Jurkat, Clone E6-1 (cell line): ENCODE measurements at regions not wholly inside any gene's neighbourhood (a gene's known extent, or its start where the extent isn't known, plus 50 kb on each side); places are given as distances from the start of the nearest gene placed in this dataset.
"Not testable (repeated sequence)": the region's sequence is repeated elsewhere in the genome, so short reads cannot be mapped to it uniquely, and the experiment has no call there.

ENCODE experiments used
- DNase-seq: peaks from one replicate; pipeline ENCODE4 v3.0.0-alpha.2; 2011; ENCODE audit warnings: low read depth, low spot score
- H3K4me3 ChIP-seq: 2 replicates; pipeline ENCODE4 v1.5.1; 2011; ENCODE audit warnings: mild to moderate bottlenecking, low read length, control low read depth, moderate library complexity

- no peak for DNase-seq
- H3K4me3 ChIP-seq = no peak overlapping the region
These were observed 184.0 kb downstream of the PRDM13 start for GRCh38 chr6:99790679-99791078.

- H3K4me3 ChIP-seq = no peak overlapping the region
- no peak for DNase-seq
These were observed 192.2 kb downstream of the MCHR2 start for GRCh38 chr6:99801805-99802204.

GRCh38 chr6:99802396-99803031 lies 191.5 kb downstream of the MCHR2 start:
- no peak overlapping the region for H3K4me3 ChIP-seq
- DNase-seq = no peak

GRCh38 chr6:99808992-99809391 lies 185.0 kb downstream of the MCHR2 start:
- DNase-seq = no peak
- no peak overlapping the region for H3K4me3 ChIP-seq

GRCh38 chr6:99810295-99810694 lies 183.7 kb downstream of the MCHR2 start:
- no peak for DNase-seq
- H3K4me3 ChIP-seq = no peak overlapping the region

- H3K4me3 ChIP-seq = no peak overlapping the region
- no peak for DNase-seq
These were observed 182.9 kb downstream of the MCHR2 start for GRCh38 chr6:99810942-99811620.

- H3K4me3 ChIP-seq = no peak overlapping the region
- DNase-seq = no peak
These were observed 182.4 kb downstream of the MCHR2 start for GRCh38 chr6:99811636-99812035.

- no peak for DNase-seq
- no peak overlapping the region for H3K4me3 ChIP-seq
These were observed 180.5 kb downstream of the MCHR2 start for GRCh38 chr6:99813565-99813964.

- DNase-seq = no peak
- no peak overlapping the region for H3K4me3 ChIP-seq
These were observed 179.6 kb downstream of the MCHR2 start for GRCh38 chr6:99814230-99814928.

- DNase-seq = no peak
- no peak overlapping the region for H3K4me3 ChIP-seq
These were observed 177.2 kb downstream of the MCHR2 start for GRCh38 chr6:99816795-99817194.

- DNase-seq = no peak
- no peak overlapping the region for H3K4me3 ChIP-seq
These were observed 175.9 kb downstream of the MCHR2 start for GRCh38 chr6:99818161-99818560.

GRCh38 chr6:99819853-99820252 lies 174.2 kb downstream of the MCHR2 start:
- no peak overlapping the region for H3K4me3 ChIP-seq
- no peak for DNase-seq

- H3K4me3 ChIP-seq = no peak overlapping the region
- no peak for DNase-seq
These were observed 172.9 kb downstream of the MCHR2 start for GRCh38 chr6:99821164-99821563.

GRCh38 chr6:99822741-99823512 lies 171.1 kb downstream of the MCHR2 start:
- DNase-seq = peak; percentile 63

GRCh38 chr6:99823513-99824235 lies 170.3 kb downstream of the MCHR2 start:
- H3K4me3 ChIP-seq = peak overlapping the region; percentile 48
- not testable (repeated sequence) for DNase-seq

More at GRCh38 chr6:99822741-99823512, 171.1 kb downstream of the MCHR2 start:
- peak overlapping the region; percentile 48 for H3K4me3 ChIP-seq

- no peak for DNase-seq
- no peak overlapping the region for H3K4me3 ChIP-seq
These were observed 161.0 kb downstream of the MCHR2 start for GRCh38 chr6:99833034-99833433.

- no peak for DNase-seq
- H3K4me3 ChIP-seq = no peak overlapping the region
These were observed 157.6 kb downstream of the MCHR2 start for GRCh38 chr6:99836471-99836870.

- no peak for DNase-seq
- no peak overlapping the region for H3K4me3 ChIP-seq
These were observed 155.4 kb downstream of the MCHR2 start for GRCh38 chr6:99838607-99839006.

GRCh38 chr6:99841297-99841696 lies 152.7 kb downstream of the MCHR2 start:
- no peak for DNase-seq
- H3K4me3 ChIP-seq = no peak overlapping the region
